NCI-H2171 (cell line): ENCODE measurements at regions not wholly inside any gene's neighbourhood (a gene's known extent, or its start where the extent isn't known, plus 50 kb on each side); places are given as distances from the start of the nearest gene placed in this dataset.

ENCODE experiments used
- DNase-seq: peaks from one replicate; lab custom pipeline; 2025; lab: John Stamatoyannopoulos, UW

- DNase-seq: no peak
Observed at GRCh38 chr5:74027732-74028338, 401.8 kb downstream of the ARHGEF28 start.

GRCh38 chr5:74026310-74026709 lies 400.3 kb downstream of the ARHGEF28 start:
- DNase-seq: no peak

GRCh38 chr5:74021126-74021525 lies 395.1 kb downstream of the ARHGEF28 start:
- DNase-seq: no peak

GRCh38 chr5:74020503-74020902 lies 394.5 kb downstream of the ARHGEF28 start:
- DNase-seq: no peak

GRCh38 chr5:74019923-74020322 lies 393.9 kb downstream of the ARHGEF28 start:
- no peak for DNase-seq

- peak; percentile 25 for DNase-seq
Observed at GRCh38 chr5:74017786-74018211, 391.8 kb downstream of the ARHGEF28 start.

- DNase-seq: no peak
Observed at GRCh38 chr5:74017112-74017511, 391.1 kb downstream of the ARHGEF28 start.

GRCh38 chr5:74016373-74016772 lies 390.4 kb downstream of the ARHGEF28 start:
- DNase-seq: no peak

- no peak for DNase-seq
Observed at GRCh38 chr5:74015716-74016115, 389.7 kb downstream of the ARHGEF28 start.

GRCh38 chr5:74013222-74013621 lies 387.2 kb downstream of the ARHGEF28 start:
- no peak for DNase-seq

- no peak for DNase-seq
Observed at GRCh38 chr5:74009502-74009901, 383.5 kb downstream of the ARHGEF28 start.

GRCh38 chr5:74007193-74007592 lies 381.2 kb downstream of the ARHGEF28 start:
- DNase-seq: no peak

GRCh38 chr5:73999297-73999696 lies 373.3 kb downstream of the ARHGEF28 start:
- DNase-seq: no peak

- no peak for DNase-seq
Observed at GRCh38 chr5:73998489-73998888, 372.5 kb downstream of the ARHGEF28 start.

GRCh38 chr5:73997960-73998359 lies 372.0 kb downstream of the ARHGEF28 start:
- DNase-seq: no peak

- no peak for DNase-seq
Observed at GRCh38 chr5:73996151-73996755, 370.3 kb downstream of the ARHGEF28 start.

GRCh38 chr5:73994963-73995362 lies 369.0 kb downstream of the ARHGEF28 start:
- no peak for DNase-seq
